Adipose tissue (tissue), 3 donors: ENCODE measurements at regions not wholly inside any gene's neighbourhood (a gene's known extent, or its start where the extent isn't known, plus 50 kb on each side); places are given as distances from the start of the nearest gene placed in this dataset.

Experiments used
- H3K27ac ChIP-seq: one replicate; pipeline ENCODE4 v1.5.1; 2013; ENCODE audit warnings: low read depth, low read length
- WGBS, 3 donors: extraction: QIAGEN DNeasy Blood & Tissue Kit; methylation state at CpG; one replicate each; pipeline ENCODE4 v1.1.7; 2013; 5-methylcytosine and 5-hydroxymethylcytosine counted together
- donor health status: healthy with polysubstance abuse.
- donor health status: Bipolar disorder and iron deficiency.
- donor health status: healthy.

GRCh38 chr9:16120231-16120641 lies 567.4 kb downstream of the CCDC171 start:
- H3K27ac ChIP-seq = no peak overlapping the region
- WGBS, 3 donors = 70 to 78% (median 77%) methylated on average over 4 of the region's 4 CpGs

DNA sequence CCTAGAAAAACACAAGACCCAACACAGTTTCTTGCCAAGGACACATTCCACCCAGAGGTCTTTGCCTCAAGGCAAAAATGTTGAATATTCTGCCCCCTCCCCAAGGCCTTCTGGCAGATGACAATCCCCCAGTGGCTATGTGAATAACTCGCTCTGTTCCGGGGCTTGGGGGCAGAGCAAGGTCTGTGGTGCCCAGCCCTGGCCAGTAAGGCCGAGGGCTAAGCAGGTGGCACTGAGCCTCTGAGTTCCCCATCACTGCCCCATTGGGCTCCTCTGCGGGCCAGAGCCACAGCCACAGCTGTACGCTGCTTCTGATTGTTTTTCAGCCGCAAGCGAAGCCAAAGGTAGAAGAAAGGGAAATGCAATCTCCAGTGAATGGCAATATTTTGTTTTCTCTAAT lies 567.9 kb downstream of the CCDC171 start:
- 86 to 94% (median 94%) methylated on average over 7 of the region's 7 CpGs for WGBS, 3 donors
- H3K27ac ChIP-seq = no peak overlapping the region

- no peak overlapping the region for H3K27ac ChIP-seq
- WGBS, 3 donors = 75 to 90% (median 87%) methylated on average over 8 to 9 of the region's 9 CpGs
Measured at GRCh38 chr9:16121168-16121567, 568.3 kb downstream of the CCDC171 start.

DNA sequence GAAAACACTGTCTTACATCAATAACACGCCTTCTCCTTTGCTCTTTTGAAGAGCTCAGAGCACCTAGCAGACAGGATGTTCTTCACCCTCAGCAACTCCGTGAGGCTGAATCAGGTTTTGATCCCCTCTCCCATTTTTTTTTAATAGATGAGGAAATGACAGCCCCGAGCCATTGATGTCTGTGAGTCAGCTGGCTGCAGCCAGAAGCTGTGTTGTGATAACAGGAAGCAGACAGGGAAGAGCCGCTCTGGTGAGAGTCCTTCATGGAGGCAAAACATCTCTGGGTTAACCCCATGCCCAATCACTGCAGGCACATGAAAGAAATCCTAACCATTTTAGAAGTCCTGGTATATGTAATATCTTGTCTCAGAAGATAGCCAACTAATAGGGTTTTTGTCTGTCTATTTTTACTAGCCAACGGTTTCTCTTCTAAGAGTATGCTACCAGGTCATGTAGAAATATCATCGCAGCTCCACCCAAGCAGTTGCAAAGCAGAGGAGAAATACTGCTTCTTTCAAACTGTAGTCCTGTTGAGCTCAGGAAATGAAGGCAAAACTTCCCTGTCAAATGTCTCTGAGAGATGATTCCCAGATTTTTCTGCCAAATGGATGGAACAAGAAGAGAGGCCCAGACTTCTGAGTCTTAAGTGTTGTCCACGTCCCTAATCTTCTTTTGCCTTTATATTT lies 568.9 kb downstream of the CCDC171 start:
- H3K27ac ChIP-seq = no peak overlapping the region
- 76 to 83% (median 79%) methylated on average over 7 of the region's 7 CpGs for WGBS, 3 donors

- H3K27ac ChIP-seq = no peak overlapping the region
- 79 to 89% (median 80%) methylated on average over 2 of the region's 2 CpGs for WGBS, 3 donors
Measured at GRCh38 chr9:16125629-16126028, 572.8 kb downstream of the CCDC171 start.

GRCh38 chr9:16126042-16126441 lies 573.2 kb downstream of the CCDC171 start:
- H3K27ac ChIP-seq = no peak overlapping the region
- 74 to 80% (median 77%) methylated on average over 2 of the region's 2 CpGs for whole genome bisulfite sequencing, 3 donors

- WGBS, 3 donors = 83 to 96% (median 88%) methylated on average over 6 of the region's 6 CpGs
- no peak overlapping the region for H3K27ac ChIP-seq
Measured at GRCh38 chr9:16128003-16128402, 575.2 kb downstream of the CCDC171 start.

DNA sequence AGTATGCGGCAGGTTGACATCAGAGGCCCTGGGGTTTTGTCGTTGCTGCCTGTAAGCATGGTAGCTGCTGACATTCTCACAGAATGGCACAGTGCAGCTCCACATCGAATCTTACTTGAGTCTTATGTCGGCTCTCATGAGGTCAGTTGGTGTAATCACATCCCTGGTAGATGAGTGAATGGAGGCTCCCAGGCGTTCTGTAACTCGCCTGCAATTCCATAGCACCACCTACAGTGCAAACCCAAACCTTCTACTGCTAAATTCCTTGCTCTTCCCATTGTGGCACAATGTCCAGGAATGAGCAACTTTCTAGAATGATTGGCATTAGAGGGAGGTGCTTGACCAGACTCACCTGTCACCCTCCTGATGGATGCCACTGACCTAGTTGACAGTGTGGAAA lies 578.4 kb downstream of the CCDC171 start:
- H3K27ac ChIP-seq = no peak overlapping the region
- WGBS, 3 donors = 72 to 86% (median 79%) methylated on average over 6 of the region's 6 CpGs

DNA sequence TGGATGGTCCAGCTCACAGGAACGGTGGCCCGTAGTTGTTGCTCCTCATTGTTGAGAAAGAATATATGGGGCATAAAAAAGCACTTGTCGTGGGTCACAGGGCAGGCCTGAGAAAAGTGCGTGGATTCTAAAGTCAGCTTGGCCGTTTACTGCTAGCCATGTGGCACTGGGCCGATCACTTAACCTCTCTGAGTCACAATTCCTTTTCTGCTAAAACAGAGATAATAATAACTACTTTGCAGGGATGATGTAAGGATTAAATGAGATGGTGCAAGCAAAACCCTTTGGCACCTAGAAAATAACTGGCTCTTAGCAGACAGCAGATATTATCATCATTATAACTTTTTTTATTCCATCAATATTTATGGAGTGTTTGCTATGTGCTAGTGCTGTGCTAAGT lies 579.7 kb downstream of the CCDC171 start:
- no peak overlapping the region for H3K27ac ChIP-seq
- WGBS, 3 donors = 90 to 93% (median 92%) methylated on average over 6 of the region's 6 CpGs

DNA sequence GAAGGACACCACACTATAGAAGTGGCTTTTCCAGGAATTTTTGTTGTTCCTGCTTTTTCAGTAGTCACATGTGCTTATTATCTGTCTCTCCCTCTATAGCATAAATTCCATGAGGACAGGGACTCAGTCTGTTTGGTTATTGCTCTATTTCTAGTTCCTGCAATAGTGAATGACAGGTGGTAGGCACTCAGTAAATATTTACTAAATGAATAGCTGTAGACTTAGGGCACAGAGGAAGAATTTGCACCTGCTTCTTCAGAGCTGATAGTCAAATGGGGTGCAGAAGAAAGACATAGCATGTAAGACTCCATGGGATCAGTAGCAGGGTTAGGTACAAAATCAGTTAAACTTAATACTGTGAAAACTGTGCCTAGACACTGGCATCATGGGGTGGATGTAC lies 580.2 kb downstream of the CCDC171 start:
- H3K27ac ChIP-seq = no peak overlapping the region

DNA sequence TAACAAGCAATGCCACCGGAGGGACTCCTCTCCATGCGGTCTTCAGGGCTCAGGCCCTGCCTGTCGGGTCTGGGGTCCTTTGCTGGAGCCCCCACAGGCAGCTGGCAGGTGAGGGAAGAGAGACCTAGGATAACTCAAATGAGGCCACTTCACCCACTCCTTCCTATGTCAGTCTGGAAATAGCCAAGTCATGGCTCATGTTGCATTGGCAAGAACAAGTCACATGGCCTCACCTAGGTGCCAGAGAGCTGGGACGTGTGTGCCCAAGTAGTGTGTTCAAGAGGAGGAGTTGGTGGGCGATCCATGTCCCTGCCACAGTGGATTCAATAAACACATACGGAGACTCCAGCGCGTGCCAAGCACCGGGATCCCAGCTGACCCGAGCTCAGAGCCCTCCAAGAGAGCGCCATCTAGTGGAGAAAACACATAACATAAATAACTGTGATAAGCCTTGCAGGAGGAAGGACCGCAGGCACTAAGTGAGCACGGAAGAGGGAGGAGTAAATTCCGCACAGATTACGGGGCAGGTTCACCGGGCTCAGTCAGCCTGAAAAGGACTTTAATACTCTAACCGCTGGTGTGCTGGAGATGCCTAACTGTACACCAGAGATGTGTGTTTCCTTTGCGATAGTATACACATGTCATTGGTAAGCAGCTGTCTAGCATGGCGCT lies 580.8 kb downstream of the CCDC171 start:
- 29 to 44% (median 43%) methylated on average over 19 of the region's 19 CpGs for WGBS, 3 donors

DNA sequence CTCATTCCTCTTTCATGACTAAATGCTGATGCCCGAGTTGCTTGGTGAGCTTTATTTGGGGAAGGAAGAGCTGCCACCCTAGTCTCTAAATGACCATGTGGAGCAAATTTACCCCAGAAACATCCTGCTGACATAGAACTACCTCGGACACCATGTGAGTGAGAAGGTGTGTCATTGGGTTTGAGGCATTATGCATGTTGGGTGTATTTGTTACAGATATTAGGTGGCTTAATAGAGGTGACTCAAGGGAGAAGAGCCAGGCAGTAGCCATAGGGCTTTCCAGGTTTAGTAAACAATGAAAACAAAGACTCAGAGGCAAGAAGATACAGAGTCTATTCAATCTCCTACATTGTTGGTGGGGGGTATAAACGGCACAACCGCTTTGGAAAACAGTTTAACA lies 581.5 kb downstream of the CCDC171 start:
- 67 to 90% (median 85%) methylated on average over 4 of the region's 4 CpGs for WGBS, 3 donors
- no peak overlapping the region for H3K27ac ChIP-seq

More for the DNA sequence above, 580.8 kb downstream of the CCDC171 start:
- H3K27ac ChIP-seq = no peak overlapping the region

- WGBS, 3 donors = 82 to 84% (median 84%) methylated on average over 1 of the region's 1 CpG
- H3K27ac ChIP-seq = no peak overlapping the region
Measured at GRCh38 chr9:16135968-16136367, 583.1 kb downstream of the CCDC171 start.

DNA sequence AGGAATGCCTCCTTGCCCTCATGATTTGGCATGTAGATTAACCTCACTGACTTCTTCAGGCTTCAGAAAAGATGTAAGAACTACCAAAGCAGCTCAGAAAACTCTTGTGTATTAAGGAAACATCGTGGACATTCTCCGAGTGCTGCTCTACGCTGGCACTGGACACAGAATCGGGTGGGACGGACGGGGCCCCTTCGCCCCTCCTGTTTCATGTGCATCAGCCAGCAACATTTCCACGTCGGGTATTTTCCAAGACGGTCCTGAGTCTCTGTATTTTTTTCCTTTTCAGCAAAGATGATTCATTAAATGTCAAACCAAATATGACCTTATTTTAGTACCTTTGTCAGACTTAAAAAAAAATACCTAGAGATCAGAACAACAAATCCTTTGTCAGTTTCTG lies 583.6 kb downstream of the CCDC171 start:
- no peak overlapping the region for H3K27ac ChIP-seq
- 82 to 90% (median 89%) methylated on average over 10 of the region's 10 CpGs for WGBS, 3 donors

- H3K27ac ChIP-seq = no peak overlapping the region
- 50 to 66% (median 53%) methylated on average over 4 of the region's 4 CpGs for WGBS, 3 donors
Measured at GRCh38 chr9:16136961-16137360, 584.1 kb downstream of the CCDC171 start.

DNA sequence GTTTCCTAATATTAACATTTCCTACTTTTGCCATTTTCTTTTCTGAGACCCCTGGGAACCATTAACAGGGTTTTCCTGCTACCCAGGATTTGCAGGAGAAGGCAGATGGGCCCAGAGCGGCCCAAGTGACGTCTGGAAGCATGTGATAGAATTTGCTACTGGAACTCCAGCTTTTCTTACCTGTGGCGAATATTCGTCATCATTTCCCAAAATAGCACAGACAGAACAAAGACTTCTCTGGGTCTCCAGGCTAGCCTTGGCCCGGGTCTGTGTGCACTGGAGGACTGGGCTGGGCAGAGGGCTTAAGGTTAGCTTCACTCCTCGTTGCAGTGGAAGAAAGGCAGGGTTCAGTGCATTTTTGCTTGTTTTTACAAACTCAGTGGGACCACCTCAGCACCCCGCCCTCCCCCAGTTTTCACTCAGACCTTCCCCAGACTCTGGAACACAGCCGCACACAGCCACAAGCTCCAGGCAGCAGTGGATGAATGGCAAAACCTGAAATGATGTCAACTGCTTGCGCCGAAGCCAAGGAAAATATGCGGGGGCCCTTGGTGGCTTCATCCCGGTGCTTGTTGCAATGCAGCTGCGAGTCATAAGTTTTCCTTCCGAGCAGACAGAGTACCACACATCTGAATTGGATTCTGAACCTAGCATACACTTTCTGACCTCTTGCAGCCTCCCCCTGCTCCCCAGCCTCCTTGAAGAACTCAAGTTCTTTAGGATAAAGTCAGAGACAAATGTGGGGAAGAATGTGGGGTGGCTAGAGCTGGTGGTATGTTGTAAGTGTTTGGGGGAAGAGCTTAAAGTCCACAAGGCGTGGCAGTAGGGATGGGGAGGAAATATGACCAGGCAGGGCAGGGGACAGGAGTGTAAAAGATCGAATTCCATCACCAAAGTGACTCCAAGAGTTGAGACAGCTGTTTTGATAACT lies 586.0 kb downstream of the CCDC171 start:
- WGBS, 3 donors = 63 to 76% (median 71%) methylated on average over 16 of the region's 16 CpGs
- no peak overlapping the region for H3K27ac ChIP-seq

- no peak overlapping the region for H3K27ac ChIP-seq
- 63 to 76% (median 67%) methylated on average over 5 of the region's 5 CpGs for WGBS, 3 donors
Measured at GRCh38 chr9:16139774-16140173, 586.9 kb downstream of the CCDC171 start.

DNA sequence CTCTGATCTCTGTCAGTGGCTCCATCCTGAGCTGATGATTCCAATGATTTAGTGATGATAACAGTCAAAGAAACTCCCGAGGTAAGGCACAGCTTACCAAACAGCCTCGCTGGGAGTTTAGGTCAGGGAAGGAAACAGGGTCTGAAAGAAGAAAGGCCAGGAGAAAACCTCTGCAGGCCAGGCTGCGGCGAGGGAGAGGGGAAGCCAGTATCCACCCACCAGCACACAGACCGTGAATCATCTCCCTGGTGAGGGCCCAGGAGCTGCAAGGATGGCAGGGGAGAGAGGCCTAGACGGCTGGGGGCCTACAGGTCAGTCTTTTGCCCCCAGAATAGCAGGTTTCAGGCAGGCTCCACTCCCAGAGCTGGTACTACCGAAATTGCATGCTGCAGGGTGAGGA lies 590.5 kb downstream of the CCDC171 start:
- 48 to 73% (median 72%) methylated on average over 7 of the region's 7 CpGs for WGBS, 3 donors
- H3K27ac ChIP-seq = no peak overlapping the region
